Caco-2 (cell line): ENCODE measurements at regions not wholly inside any gene's neighbourhood (a gene's known extent, or its start where the extent isn't known, plus 50 kb on each side); places are given as distances from the start of the nearest gene placed in this dataset.

Experiments used
- BruUV-seq: library from RNA; stranded (reverse); fragments of 400-500 nt; replicated peaks from 2 replicates; lab custom pipeline; 2021; lab: Mats Ljungman, UMichigan
- CTCF ChIA-PET: fragments of 300-600 bp; sonication (Branson Sonifier 250); formaldehyde crosslinking; loops from one replicate; lab custom pipeline; 2022; ENCODE audit warnings: antibody characterized with exemption; lab: Charles Lee
- POLR2A ChIA-PET: fragments of 300-600 bp; sonication (Branson Sonifier 250); formaldehyde crosslinking; loops from one replicate; lab custom pipeline; 2022; ENCODE audit warnings: antibody characterized with exemption; lab: Charles Lee
- DNase-seq, 2 experiments: peaks; one replicate each; pipeline versions ENCODE4 v3.0.0 to v3.0.0-alpha.2; 2020 to 2022
- H3K27me3 ChIP-seq: replicated peaks from 2 replicates; pipeline ENCODE4 v1.6.0; 2011; ENCODE audit warnings: low read length; ENCODE audit not compliant: control insufficient read depth, insufficient read depth
- H3K36me3 ChIP-seq: 2 replicates; pipeline ENCODE4 v1.5.1; 2011; ENCODE audit warnings: low read length; ENCODE audit not compliant: control insufficient read depth, insufficient read depth
- H3K4me1 ChIP-seq: fragments of 250-450 bp; sonication (Bioruptor Pico); 2 replicates; pipeline ENCODE4 v1.5.1; 2020; ENCODE audit warnings: mild to moderate bottlenecking
- H3K4me3 ChIP-seq: 2 replicates; pipeline ENCODE4 v1.5.1; 2011; ENCODE audit warnings: low read depth, mild to moderate bottlenecking, control low read depth, low read length
- H3K9me3 ChIP-seq: fragments of 250-450 bp; sonication (Bioruptor Pico); 2 replicates; pipeline ENCODE4 v1.5.1; 2020; ENCODE audit warnings: mild to moderate bottlenecking, moderate library complexity
- H3K27ac Mint-ChIP-seq: one replicate; pipeline ENCODE4 v1.8.0; 2022; ENCODE audit warnings: mixed read lengths; ENCODE audit not compliant: unreplicated experiment
- H3K27me3 Mint-ChIP-seq: one replicate; pipeline ENCODE4 v1.8.0; 2022; ENCODE audit warnings: mixed read lengths; ENCODE audit not compliant: insufficient read depth, unreplicated experiment
- H3K36me3 Mint-ChIP-seq: one replicate; pipeline ENCODE4 v1.8.0; 2022; ENCODE audit warnings: mild to moderate bottlenecking, mixed read lengths; ENCODE audit not compliant: insufficient read depth, unreplicated experiment
- H3K4me1 Mint-ChIP-seq: one replicate; pipeline ENCODE4 v1.8.0; 2022; ENCODE audit warnings: low read depth, mixed read lengths; ENCODE audit not compliant: unreplicated experiment
- H3K4me3 Mint-ChIP-seq: one replicate; pipeline ENCODE4 v1.8.0; 2022; ENCODE audit warnings: mild to moderate bottlenecking, moderate library complexity, mixed read lengths; ENCODE audit not compliant: unreplicated experiment
- H3K9me3 Mint-ChIP-seq: one replicate; pipeline ENCODE4 v1.8.0; 2022; ENCODE audit warnings: mixed read lengths; ENCODE audit not compliant: unreplicated experiment
- intact Hi-C: fragments of 100-400 bp; cut with micrococcal nuclease; formaldehyde crosslinking; loops from one replicate; pipeline ENCODE4 v1.10.0; 2022; ENCODE audit not compliant: unreplicated experiment
- TF ChIP-seq, protein P1 (sequence below), 2 experiments: fragments of 200-600 bp in 1 of 2; IDR thresholded peaks; 1 replicate in 1 of 2; 2 replicates in 1 of 2; pipeline versions ENCODE4 v1.5.1 to v1.8.0; 2011 to 2022; ENCODE audit warnings: antibody characterized with exemption in 1 of 2, control low read depth in 1 of 2, inconsistent platforms in 1 of 2, low read depth in 1 of 2, low read length in 1 of 2, mild to moderate bottlenecking in 1 of 2, moderate library complexity in 1 of 2; ENCODE audit not compliant: insufficient read depth in 1 of 2, severe bottlenecking in 1 of 2, unreplicated experiment in 1 of 2

DNA sequence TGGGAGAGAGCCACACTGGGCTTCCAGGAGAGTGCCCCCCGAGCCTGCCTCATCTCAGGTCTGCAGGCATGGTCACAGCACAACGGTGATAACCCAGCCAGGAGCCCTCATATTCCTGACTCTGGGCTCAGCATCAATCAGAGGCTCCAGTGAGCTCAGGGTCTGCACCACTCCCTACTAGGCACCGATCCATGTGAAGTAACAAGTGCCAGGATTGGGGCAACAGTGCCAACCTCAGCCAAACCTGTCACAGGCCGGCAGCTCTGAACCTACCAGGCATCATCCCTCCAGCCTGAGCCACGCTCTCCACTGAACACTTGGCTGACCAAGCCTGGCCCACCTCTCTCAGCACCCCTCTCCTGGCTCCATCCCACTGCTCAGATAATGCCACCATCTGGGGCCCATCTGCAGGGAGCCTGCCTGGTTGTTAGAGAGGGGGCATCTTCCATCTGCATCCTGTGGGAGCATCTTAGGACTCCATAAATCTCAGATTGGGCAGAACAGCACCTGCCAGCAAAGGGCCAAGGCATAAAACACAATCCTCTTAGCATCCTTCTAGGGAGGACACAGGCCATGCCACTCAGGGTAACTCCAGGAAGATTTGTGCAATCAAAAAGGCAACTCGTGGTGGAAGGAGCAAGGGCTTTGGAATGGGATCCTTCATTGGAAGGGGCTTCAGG is 213.7 kb upstream of the CSF3R start:
- H3K9me3 Mint-ChIP-seq = no peaks in the 10 kb centered on the region
- no peak overlapping the region for H3K27ac Mint-ChIP-seq
- POLR2A ChIA-PET = no interaction called here
- intact Hi-C loops = no loop called here
- TF ChIP-seq, protein P1, sequence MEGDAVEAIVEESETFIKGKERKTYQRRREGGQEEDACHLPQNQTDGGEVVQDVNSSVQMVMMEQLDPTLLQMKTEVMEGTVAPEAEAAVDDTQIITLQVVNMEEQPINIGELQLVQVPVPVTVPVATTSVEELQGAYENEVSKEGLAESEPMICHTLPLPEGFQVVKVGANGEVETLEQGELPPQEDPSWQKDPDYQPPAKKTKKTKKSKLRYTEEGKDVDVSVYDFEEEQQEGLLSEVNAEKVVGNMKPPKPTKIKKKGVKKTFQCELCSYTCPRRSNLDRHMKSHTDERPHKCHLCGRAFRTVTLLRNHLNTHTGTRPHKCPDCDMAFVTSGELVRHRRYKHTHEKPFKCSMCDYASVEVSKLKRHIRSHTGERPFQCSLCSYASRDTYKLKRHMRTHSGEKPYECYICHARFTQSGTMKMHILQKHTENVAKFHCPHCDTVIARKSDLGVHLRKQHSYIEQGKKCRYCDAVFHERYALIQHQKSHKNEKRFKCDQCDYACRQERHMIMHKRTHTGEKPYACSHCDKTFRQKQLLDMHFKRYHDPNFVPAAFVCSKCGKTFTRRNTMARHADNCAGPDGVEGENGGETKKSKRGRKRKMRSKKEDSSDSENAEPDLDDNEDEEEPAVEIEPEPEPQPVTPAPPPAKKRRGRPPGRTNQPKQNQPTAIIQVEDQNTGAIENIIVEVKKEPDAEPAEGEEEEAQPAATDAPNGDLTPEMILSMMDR (IDR thresholded peaks at IDR 0.05; ENCODE audit: insufficient read depth in 1 of 2, low read depth in 1 of 2, low read length in 1 of 2, severe bottlenecking in 1 of 2, unreplicated experiment in 1 of 2) = no peak
- no peak overlapping the region for H3K4me3 Mint-ChIP-seq
- Histone ChIP-seq H3K4me1 (no peaks in the 10 kb centered on the region), H3K27me3 (no peaks in the 10 kb centered on the region), H3K9me3 (no peaks in the 10 kb centered on the region), H3K36me3 (no peaks in the 10 kb centered on the region), H3K4me3 (no peak overlapping the region)
- CTCF ChIA-PET = no interaction called here
- no peaks in the 10 kb centered on the region for H3K4me1 Mint-ChIP-seq
- no TSS peak for BruUV-seq
- peaks cover 29% of the 10 kb centered on the region for H3K27me3 Mint-ChIP-seq
- no peak for DNase-seq
- H3K36me3 Mint-ChIP-seq = no peaks in the 10 kb centered on the region

DNA sequence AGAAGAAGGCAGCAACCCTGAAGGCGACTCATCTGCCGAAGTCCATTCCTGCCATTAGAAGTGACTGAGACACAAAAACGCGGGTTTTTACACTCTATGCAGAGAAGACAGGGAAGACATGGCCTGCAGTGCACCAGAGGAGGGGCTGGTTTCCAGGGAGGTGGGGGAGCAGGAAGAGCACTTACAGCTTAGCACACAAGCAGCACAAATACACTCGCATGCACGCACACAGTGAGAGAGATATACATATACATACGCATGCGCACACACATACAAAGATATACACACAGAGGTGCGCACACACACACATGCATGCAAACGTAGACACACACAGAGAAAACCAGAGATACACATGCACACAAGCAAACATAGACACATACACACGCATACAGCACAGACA is 210.9 kb upstream of the CSF3R start:
- CTCF ChIA-PET = no interaction called here
- H3K36me3 Mint-ChIP-seq = no peaks in the 10 kb centered on the region
- Histone ChIP-seq H3K4me1 (no peaks in the 10 kb centered on the region), H3K9me3 (no peaks in the 10 kb centered on the region), H3K36me3 (no peaks in the 10 kb centered on the region), H3K4me3 (no peak overlapping the region), H3K27me3 (no peaks in the 10 kb centered on the region)
- TF ChIP-seq, protein P1 (IDR thresholded peaks at IDR 0.05; ENCODE audit: insufficient read depth in 1 of 2, low read depth in 1 of 2, low read length in 1 of 2, severe bottlenecking in 1 of 2, unreplicated experiment in 1 of 2) = no peak
- no peaks in the 10 kb centered on the region for H3K9me3 Mint-ChIP-seq
- no peaks in the 10 kb centered on the region for H3K4me1 Mint-ChIP-seq
- intact Hi-C loops = no loop called here
- DNase-seq = no peak
- H3K4me3 Mint-ChIP-seq = no peak overlapping the region
- H3K27me3 Mint-ChIP-seq = peaks cover 26% of the 10 kb centered on the region
- POLR2A ChIA-PET = no interaction called here
- no TSS peak for BruUV-seq
- no peak overlapping the region for H3K27ac Mint-ChIP-seq

DNA sequence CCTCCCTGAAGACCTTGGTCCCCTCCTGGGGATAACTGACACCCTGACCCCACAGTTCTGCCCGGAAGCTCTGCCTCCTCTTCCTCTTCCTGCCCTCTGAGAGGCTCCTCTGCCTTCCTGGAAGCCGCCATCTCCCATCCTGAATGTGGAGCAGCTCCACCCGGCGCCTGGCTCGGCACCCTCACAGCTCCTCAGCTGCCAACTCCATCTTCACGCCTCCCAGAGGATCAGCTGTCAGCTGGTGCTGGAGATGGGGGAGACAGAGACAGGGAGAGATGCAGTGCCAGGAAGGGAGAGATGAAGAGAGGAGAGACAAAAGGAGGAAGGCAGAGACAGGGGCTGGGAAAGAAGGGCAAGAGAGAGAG is 210.4 kb upstream of the CSF3R start:
- no peak overlapping the region for H3K4me3 ChIP-seq
- Mint-ChIP-seq H3K4me1 (no peaks in the 10 kb centered on the region), H3K27me3 (peaks cover 26% of the 10 kb centered on the region), H3K4me3 (no peak overlapping the region), H3K9me3 (no peaks in the 10 kb centered on the region), H3K27ac (no peak overlapping the region), H3K36me3 (no peaks in the 10 kb centered on the region)
- CTCF ChIA-PET = no interaction called here
- H3K4me1 ChIP-seq = no peaks in the 10 kb centered on the region
- POLR2A ChIA-PET = no interaction called here
- no TSS peak for BruUV-seq
- no peaks in the 10 kb centered on the region for H3K9me3 ChIP-seq
- intact Hi-C loops = no loop called here
- no peak for DNase-seq
- H3K36me3 ChIP-seq = no peaks in the 10 kb centered on the region
- no peaks in the 10 kb centered on the region for H3K27me3 ChIP-seq
- TF ChIP-seq, protein P1 (IDR thresholded peaks at IDR 0.05; ENCODE audit: insufficient read depth in 1 of 2, low read depth in 1 of 2, low read length in 1 of 2, severe bottlenecking in 1 of 2, unreplicated experiment in 1 of 2) = no peak
